Activated CD8-positive, alpha-beta memory T cell treated with anti-CD3 and anti-CD28 coated beads, Interleukin-2, amount 50 U/mL, for 1 hour (primary cell): ENCODE measurements at regions not wholly inside any gene's neighbourhood (a gene's known extent, or its start where the extent isn't known, plus 50 kb on each side); places are given as distances from the start of the nearest gene placed in this dataset.

Experiments used
- DNase-seq: peaks from one replicate; pipeline ENCODE4 v3.0.0-alpha.2; 2020; ENCODE audit errors: extremely low read depth

- DNase-seq = no peak
Observed at GRCh38 chr1:5597991-5598823, 394.0 kb downstream of the NPHP4 start.

DNA sequence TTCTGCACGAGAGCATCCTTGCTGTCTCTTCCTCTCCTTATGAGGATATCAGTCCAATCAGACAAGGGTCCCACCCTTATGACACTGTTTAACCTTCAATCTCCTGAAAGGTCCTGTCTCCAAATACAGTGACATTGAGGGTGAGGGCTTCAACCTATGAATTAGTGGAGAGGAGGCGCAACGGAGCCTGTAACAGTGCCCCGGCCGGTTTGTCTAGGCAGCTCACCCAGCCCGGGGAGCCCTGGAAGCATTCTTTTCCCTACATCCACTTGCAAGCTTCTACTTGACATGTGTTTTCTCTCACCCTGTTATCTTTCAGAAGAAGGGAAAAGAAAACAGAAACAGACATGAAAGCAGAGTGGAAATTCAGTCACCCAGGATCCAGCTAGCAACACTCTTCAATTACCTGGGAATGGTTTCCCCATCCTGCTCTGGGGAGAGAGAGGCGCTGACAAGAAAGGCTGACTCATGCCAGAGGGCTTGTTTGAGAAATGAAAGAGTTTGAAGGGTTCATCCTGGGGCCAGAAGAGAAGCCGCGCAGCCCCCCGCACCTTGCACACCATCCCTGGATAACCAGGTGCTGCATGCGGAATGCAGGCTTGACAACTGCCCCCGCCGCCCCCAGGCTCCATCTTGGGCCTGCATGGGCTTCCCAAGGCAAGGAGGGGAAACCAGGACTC, 394.9 kb downstream of the NPHP4 start:
- DNase-seq = no peak

- no peak for DNase-seq
Observed at GRCh38 chr1:5596651-5597050, 395.6 kb downstream of the NPHP4 start.

DNA sequence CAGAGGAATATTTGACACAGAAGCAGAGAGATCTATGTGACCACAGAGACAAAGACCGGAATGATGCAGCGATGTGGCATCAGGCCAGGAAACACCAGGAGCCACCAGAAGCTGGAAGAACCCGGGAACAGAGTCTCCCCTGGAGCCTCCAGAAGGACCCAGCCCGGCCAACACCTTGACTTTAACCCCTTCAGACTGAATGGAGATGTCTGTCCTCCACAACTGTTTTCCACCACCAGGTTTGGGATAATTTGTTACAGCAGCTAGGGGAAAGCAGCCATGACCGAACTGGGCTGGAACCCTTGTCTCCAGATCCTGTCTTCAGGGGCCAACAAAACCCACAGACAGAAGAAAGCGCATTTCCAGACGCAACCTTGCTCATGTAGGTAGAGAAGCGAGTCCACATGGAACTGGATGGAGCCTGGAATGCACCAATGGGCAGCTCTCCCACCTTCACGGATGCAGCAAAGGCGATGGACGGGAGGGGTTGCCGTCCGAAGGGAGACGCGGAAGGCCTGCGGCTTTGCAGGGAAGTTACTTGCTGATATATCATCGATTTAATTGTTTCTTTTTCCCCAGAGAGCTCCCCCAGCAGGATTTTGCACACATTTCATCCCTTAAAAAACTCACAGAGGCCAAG, 396.6 kb downstream of the NPHP4 start:
- no peak for DNase-seq

- DNase-seq = no peak
Observed at GRCh38 chr1:5594056-5594956, 397.9 kb downstream of the NPHP4 start.

DNA sequence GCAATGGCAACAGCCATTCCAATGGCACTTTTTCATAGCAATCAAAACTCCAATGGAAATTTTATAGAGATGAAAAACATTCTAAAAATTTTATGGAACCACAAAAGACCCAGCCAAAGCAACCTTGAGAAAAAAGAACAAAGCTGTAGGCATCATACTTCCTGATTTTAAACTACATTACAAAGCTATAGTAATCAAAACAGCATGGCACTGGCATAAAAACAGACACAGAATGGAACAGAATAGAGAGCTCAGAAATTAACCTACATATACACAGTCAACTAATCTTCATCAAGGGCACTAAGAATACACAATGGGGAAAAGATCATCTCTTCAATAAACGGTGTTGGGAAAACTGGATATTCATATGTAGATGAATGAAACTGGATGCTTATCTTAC, 401.5 kb downstream of the NPHP4 start:
- DNase-seq = no peak

DNA sequence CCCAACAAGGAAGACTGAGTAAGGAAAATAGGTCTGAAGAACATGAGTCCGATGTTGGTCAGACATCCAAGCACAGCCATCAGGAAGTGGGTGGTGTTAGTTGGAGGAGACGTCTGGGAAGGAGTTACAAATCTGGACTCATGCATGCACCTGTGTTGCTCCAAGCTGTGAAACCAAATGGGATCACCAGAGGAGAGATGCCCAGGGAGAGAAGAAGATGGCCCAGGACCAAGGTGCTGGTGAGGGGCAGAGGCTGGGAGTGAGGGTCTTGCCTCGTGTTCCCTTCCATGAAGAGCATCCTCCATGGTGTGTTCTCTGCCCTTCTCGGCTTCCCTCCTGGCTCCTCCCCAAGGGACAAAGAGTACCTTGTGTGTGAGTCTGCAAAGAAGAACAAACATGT, 405.6 kb downstream of the NPHP4 start:
- DNase-seq = no peak

- DNase-seq = no peak
Observed at GRCh38 chr1:5585256-5585655, 407.0 kb downstream of the NPHP4 start.

DNA sequence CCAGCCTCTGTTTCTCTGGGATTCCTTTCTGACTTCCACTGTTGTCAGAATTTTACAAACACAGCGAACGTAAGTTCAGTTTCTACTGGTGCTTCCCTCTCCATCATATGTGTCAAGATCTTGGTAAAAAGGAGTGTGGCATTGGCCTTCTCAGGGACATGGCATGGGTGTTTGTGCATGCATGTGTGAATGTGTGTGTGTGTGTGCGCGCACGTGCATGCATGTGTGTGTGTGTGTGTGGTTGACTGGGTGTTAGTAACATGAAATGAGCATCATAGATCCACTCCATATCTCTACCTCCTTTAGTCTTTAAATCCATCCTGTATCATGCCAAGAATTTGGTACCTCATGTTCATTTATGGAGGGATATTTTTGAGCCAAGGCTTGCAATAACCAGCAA, 411.3 kb downstream of the NPHP4 start:
- DNase-seq = no peak

DNA sequence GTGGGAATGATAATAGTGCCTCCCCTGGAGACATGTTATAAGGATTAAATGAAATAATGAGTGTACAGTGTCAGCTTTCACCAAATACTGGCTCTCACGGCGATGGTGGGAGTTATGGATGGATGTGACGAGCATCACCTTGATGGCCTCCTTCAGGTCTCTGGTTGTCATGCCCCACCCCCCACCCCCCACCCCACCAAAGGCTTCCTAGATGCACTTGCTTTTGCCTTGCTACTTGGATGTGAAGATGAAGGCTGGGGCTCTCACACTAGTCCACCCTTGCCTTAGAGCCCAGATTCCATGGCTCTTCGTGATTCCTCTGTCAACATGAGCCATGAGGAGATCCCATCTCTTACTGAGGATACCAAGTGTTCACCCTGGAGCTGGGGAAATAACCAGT, 412.3 kb downstream of the NPHP4 start:
- DNase-seq = no peak

DNA sequence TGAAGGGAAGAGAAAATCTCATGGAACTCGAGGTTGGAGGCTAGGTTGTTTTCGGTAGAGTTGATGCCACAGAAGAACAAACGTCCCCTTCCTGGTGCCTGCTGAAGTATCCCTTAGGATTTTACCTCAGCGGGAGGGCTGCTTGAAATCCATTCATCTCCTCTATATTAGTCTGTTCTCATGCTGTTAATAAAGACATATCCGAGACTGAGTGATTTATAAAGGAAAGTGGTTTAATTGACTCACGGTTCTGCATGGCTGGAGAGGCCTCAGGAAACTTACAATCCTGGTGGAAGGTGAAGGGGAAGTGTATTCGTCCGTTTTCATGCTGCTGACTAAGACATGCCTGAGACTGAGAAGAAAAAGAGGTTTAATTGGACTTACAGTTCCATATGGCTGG, 413.5 kb downstream of the NPHP4 start:
- no peak for DNase-seq

GRCh38 chr1:5577255-5578040, 414.8 kb downstream of the NPHP4 start:
- no peak for DNase-seq

- no peak for DNase-seq
Observed at GRCh38 chr1:5576673-5577065, 415.6 kb downstream of the NPHP4 start.

DNA sequence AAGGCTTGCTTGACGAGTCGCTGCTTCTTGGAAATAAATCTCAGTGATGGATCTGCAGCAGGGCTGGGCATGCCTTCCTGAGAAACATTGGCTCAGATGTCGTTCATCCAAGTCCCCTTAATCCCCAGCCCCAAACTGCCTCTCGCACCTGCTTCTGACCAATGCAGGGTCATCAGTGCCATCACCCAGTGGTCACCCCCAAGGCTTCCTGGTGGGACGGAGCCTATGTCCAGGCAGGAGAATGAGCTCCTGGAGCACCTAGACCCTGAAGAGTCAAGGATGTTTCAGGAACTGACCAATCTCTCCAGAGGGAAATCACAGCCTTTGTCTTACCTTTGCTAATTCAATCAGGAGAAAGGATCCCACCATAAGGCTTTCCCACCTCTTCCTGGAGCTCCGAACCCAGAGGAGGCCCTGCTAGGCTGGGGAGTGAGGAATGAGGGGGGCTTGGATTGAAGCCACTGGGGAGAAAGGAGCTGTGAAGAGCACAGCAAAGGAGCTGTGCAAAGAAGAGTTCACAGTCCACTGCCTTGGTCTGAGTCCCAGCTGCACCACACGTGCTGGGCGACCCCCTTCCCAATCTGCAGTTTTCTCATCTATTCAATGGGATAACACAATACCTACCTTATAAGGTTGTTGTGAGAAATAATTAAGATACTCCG, 416.1 kb downstream of the NPHP4 start:
- DNase-seq = no peak

DNA sequence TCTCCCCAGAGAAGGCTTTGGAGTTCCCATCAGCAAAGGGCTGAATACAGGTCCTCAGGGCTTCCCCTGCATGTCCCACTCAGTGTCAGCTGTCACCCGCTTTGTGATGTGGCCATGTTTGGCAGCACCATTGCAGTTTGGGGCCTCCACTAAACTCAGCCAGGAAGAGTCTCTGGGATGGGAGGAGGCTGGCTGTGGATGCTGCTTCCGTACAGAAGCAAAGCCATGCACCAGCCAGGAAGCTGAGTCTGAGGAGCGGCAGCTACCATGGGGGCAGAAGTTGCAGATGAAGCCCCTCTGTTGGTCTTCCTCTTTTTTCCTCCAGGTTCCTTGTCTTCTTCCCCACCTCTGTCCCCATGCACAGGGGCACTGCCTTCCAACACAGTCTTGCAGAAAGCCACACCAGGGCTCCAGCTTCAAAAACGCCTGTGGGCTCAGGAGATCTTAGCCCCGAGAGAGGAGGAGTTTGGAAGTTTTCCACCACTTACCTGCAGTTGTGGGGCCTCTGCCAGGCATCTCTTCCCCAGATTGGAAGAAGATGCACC, 416.8 kb downstream of the NPHP4 start:
- no peak for DNase-seq

- DNase-seq = no peak
Observed at GRCh38 chr1:5574641-5575040, 417.6 kb downstream of the NPHP4 start.

DNA sequence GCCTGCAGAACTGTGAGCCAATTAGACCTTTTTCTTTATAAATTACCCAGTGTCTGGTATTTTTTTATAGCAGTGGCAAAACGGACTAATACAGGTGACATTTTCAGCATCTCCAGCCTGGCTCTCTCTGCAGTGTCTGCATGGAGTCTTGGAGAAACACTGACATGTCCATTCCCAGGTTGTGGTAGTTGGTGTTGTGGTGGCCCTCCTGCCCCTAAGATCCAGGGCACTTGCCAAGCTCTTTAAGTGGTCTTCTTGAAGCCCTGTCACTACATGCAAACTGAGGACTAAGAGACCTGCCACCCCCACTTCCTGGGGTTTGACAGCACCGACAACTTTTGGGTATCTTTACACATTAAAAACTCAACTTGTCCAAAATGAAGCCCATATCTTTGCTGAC, 419.4 kb downstream of the NPHP4 start:
- no peak for DNase-seq

- no peak for DNase-seq
Observed at GRCh38 chr1:5571861-5572401, 420.3 kb downstream of the NPHP4 start.

GRCh38 chr1:5571438-5571837, 420.8 kb downstream of the NPHP4 start:
- DNase-seq = no peak

DNA sequence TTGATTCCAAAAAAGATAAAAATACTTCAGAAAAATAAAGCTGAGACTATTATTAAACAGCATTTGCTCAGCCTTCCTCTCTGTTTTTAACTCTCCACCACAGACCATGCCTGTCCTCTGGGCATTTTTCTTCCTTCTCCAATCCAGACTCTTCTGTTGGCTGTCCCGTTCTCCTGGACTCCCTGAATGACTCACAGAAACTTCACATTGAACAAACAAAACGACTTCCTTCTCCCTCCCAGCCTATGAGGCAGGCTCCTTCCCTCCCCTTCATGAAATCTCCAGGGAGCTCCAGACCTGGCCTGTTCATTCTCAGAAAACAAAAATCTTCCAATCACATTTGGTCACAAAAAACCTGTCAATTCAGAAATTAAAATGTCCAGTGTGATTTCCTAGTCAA, 421.3 kb downstream of the NPHP4 start:
- no peak for DNase-seq
